ENCODE measurements at regions not wholly inside any gene's neighbourhood (a gene's known extent, or its start where the extent isn't known, plus 50 kb on each side); places are given as distances from the start of the nearest gene placed in this dataset.

DNA sequence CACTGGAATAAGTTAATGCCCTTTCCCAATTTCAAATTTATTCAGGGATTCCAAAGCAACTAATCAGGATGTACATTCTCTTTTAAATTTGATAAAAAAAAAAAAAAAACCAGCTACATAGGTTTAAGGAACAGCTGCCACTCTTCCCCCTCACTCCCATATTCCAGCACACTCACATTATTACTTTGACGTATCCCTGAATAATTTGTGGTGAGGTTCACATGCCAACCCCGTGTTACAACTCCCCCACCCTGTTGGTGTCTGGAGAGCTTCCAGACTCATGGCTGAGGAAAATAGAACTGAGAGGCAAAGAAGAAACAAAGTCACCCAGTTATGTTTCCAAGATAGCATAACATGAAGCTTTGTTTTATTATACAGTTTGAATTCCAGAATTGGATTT is 300.5 kb upstream of the MME start:
- TF ChIP-seq, protein P1, sequence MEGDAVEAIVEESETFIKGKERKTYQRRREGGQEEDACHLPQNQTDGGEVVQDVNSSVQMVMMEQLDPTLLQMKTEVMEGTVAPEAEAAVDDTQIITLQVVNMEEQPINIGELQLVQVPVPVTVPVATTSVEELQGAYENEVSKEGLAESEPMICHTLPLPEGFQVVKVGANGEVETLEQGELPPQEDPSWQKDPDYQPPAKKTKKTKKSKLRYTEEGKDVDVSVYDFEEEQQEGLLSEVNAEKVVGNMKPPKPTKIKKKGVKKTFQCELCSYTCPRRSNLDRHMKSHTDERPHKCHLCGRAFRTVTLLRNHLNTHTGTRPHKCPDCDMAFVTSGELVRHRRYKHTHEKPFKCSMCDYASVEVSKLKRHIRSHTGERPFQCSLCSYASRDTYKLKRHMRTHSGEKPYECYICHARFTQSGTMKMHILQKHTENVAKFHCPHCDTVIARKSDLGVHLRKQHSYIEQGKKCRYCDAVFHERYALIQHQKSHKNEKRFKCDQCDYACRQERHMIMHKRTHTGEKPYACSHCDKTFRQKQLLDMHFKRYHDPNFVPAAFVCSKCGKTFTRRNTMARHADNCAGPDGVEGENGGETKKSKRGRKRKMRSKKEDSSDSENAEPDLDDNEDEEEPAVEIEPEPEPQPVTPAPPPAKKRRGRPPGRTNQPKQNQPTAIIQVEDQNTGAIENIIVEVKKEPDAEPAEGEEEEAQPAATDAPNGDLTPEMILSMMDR (IDR thresholded peaks at IDR 0.05; ENCODE audit: borderline replicate concordance, extremely low read depth, low read length, poor library complexity, severe bottlenecking): no peak
- TF ChIP-seq EZH2 (IDR thresholded peaks at IDR 0.05; ENCODE audit: borderline replicate concordance, low read depth, low read length, severe bottlenecking): no peak
